Endothelial cell (in vitro differentiated cells): ENCODE measurements at regions not wholly inside any gene's neighbourhood (a gene's known extent, or its start where the extent isn't known, plus 50 kb on each side); places are given as distances from the start of the nearest gene placed in this dataset.
"Not testable (repeated sequence)": the region's sequence is repeated elsewhere in the genome, so short reads cannot be mapped to it uniquely, and the experiment has no call there.

Experiments
- DNase-seq: peaks from one replicate; pipeline ENCODE4 v3.0.0; 2021; ENCODE audit warnings: low spot score
- H3K27ac Mint-ChIP-seq: one replicate; pipeline ENCODE4 v1.8.0; 2021; ENCODE audit warnings: mixed read lengths, inconsistent platforms; ENCODE audit not compliant: unreplicated experiment
- H3K27me3 Mint-ChIP-seq: one replicate; pipeline ENCODE4 v1.8.0; 2021; ENCODE audit warnings: mild to moderate bottlenecking, moderate library complexity, mixed read lengths, inconsistent platforms; ENCODE audit not compliant: unreplicated experiment
- H3K36me3 Mint-ChIP-seq: one replicate; pipeline ENCODE4 v1.8.0; 2021; ENCODE audit warnings: mild to moderate bottlenecking, low read depth, mixed read lengths, inconsistent platforms; ENCODE audit not compliant: unreplicated experiment
- H3K4me1 Mint-ChIP-seq: one replicate; pipeline ENCODE4 v1.8.0; 2021; ENCODE audit warnings: mild to moderate bottlenecking, mixed read lengths, inconsistent platforms; ENCODE audit not compliant: unreplicated experiment
- H3K4me3 Mint-ChIP-seq: one replicate; pipeline ENCODE4 v1.8.0; 2021; ENCODE audit warnings: mild to moderate bottlenecking, mixed read lengths, inconsistent platforms; ENCODE audit not compliant: unreplicated experiment
- H3K9me3 Mint-ChIP-seq: one replicate; pipeline ENCODE4 v1.8.0; 2021; ENCODE audit warnings: mixed read lengths, inconsistent platforms; ENCODE audit not compliant: unreplicated experiment
- TF ChIP-seq, protein P1 (sequence below): fragments of 200-600 bp; sonication (generic); IDR thresholded peaks from one replicate; pipeline ENCODE4 v1.5.0; 2021; ENCODE audit warnings: antibody characterized with exemption; ENCODE audit not compliant: unreplicated experiment

DNA sequence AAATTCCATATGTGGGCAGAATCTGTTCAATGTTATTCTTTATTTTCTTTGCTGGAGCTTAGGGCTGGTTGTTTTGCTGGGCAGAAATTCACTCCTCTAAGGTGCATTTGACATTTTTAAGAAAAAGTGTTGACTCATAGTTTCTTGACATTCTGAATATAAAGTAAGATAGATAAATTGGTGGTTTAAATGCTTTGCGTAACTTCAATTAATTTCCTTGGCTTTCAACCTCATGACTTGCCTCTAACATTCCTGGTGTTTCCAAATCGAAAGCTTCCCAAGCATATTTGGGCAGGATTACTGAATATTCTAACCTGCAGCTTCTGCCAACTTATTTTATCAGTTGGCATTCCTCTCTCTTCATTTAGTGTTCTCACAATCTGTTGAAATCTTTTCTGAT is 718.7 kb upstream of the ADGRB3 start:
- H3K4me3 Mint-ChIP-seq: no peak overlapping the region
- peaks cover 1% of the 10 kb centered on the region for H3K27me3 Mint-ChIP-seq
- no peaks in the 10 kb centered on the region for H3K9me3 Mint-ChIP-seq
- TF ChIP-seq, protein P1, sequence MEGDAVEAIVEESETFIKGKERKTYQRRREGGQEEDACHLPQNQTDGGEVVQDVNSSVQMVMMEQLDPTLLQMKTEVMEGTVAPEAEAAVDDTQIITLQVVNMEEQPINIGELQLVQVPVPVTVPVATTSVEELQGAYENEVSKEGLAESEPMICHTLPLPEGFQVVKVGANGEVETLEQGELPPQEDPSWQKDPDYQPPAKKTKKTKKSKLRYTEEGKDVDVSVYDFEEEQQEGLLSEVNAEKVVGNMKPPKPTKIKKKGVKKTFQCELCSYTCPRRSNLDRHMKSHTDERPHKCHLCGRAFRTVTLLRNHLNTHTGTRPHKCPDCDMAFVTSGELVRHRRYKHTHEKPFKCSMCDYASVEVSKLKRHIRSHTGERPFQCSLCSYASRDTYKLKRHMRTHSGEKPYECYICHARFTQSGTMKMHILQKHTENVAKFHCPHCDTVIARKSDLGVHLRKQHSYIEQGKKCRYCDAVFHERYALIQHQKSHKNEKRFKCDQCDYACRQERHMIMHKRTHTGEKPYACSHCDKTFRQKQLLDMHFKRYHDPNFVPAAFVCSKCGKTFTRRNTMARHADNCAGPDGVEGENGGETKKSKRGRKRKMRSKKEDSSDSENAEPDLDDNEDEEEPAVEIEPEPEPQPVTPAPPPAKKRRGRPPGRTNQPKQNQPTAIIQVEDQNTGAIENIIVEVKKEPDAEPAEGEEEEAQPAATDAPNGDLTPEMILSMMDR: no peak
- no peaks in the 10 kb centered on the region for H3K4me1 Mint-ChIP-seq
- H3K36me3 Mint-ChIP-seq: no peaks in the 10 kb centered on the region
- no peak for DNase-seq
- H3K27ac Mint-ChIP-seq: no peak overlapping the region

GRCh38 chr6:67914419-67914818 is 720.7 kb upstream of the ADGRB3 start:
- H3K27ac Mint-ChIP-seq: no peak overlapping the region
- no peaks in the 10 kb centered on the region for H3K9me3 Mint-ChIP-seq
- TF ChIP-seq, protein P1: no peak
- no peaks in the 10 kb centered on the region for H3K36me3 Mint-ChIP-seq
- H3K4me3 Mint-ChIP-seq: no peak overlapping the region
- H3K27me3 Mint-ChIP-seq: peaks cover 1% of the 10 kb centered on the region
- DNase-seq: no peak
- no peaks in the 10 kb centered on the region for H3K4me1 Mint-ChIP-seq

DNA sequence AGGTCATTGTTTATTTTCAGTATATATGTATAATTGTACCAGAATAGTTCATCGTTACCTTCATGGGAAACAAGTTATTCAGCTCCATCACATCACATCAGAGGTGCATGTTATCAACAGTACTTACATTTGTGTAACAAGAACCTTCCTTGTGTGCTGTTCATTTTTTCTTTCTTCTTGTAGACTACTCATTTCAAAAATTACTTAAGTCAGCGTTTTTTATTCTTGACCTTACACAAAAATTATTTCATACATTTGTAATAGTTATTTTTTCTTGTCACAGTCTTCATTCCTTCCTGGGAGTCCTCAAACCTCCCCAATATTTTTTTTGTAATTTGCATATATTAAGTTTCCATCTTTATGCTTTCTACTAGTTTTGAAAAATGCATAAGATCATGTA is 725.7 kb upstream of the ADGRB3 start:
- no peak overlapping the region for H3K27ac Mint-ChIP-seq
- no peaks in the 10 kb centered on the region for H3K27me3 Mint-ChIP-seq
- H3K4me1 Mint-ChIP-seq: no peaks in the 10 kb centered on the region
- no peak overlapping the region for H3K4me3 Mint-ChIP-seq
- TF ChIP-seq, protein P1: no peak
- no peaks in the 10 kb centered on the region for H3K36me3 Mint-ChIP-seq
- no peak for DNase-seq
- no peaks in the 10 kb centered on the region for H3K9me3 Mint-ChIP-seq

DNA sequence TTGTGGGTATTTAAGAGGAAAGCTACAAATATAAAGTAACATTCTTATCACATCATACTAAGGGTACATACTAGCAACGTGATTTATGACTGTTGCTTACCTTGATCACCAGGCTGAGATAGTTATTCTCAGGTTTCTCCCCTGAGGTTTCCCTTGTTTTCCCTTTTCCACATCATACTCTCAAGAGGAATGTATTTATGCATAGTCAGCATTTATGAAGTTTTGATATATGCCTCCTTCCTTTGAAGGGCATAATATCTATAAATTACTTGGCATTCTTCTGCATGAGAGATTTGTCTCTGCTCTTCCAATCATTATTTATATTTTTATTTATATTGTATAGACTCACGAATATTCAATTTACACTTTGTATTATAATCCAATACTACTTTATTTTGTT is 726.7 kb upstream of the ADGRB3 start:
- Mint-ChIP-seq H3K36me3 (no peaks in the 10 kb centered on the region), H3K4me3 (no peak overlapping the region), H3K4me1 (no peaks in the 10 kb centered on the region), H3K9me3 (peaks cover 4% of the 10 kb centered on the region), H3K27me3 (no peaks in the 10 kb centered on the region), H3K27ac (no peak overlapping the region)
- TF ChIP-seq, protein P1: no peak
- no peak for DNase-seq

DNA sequence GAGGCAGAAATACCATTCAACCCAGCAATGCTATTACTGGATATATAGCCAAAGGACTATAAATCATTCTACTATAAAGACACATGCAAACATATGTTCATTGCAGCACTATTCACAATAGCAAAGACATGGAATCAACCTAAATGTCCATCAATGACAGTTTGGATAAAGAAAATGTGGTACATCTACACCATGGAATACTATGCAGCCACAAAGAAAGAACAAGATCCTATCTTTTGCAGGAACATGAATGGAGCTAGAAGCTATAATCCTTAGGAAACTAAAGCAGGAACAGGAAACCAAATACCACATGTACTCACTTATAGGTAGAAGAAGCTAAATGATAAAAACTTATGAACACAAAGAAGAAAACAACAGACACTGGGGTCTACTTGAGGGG is 730.3 kb upstream of the ADGRB3 start:
- not testable (repeated sequence) for H3K9me3 Mint-ChIP-seq, H3K27me3 Mint-ChIP-seq, H3K27ac Mint-ChIP-seq, H3K36me3 Mint-ChIP-seq, DNase-seq, H3K4me3 Mint-ChIP-seq, H3K4me1 Mint-ChIP-seq

DNA sequence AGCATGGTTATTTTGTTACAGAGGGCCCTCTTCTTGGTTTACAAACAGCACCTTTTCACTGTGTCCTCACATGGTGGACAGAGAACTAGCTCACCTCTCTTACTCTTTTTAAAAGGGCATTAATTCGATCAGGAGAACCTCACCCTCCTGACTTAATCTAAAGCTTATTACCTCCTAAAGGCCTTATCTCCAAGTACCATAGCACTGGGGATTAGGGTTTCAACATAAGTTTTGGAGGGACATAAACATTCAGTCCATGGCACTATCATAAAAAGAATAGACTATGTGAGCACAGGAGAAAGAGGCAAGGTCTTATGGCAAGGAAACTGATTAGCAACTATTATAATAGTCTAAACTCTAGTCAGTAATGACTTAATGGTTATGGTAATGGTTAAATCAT is 736.2 kb upstream of the ADGRB3 start:
- H3K36me3 Mint-ChIP-seq: no peaks in the 10 kb centered on the region
- no peak overlapping the region for H3K4me3 Mint-ChIP-seq
- peaks cover 5% of the 10 kb centered on the region for H3K4me1 Mint-ChIP-seq
- H3K27ac Mint-ChIP-seq: no peak overlapping the region
- peaks cover 1% of the 10 kb centered on the region for H3K9me3 Mint-ChIP-seq
- TF ChIP-seq, protein P1: no peak
- DNase-seq: no peak
- peaks cover 5% of the 10 kb centered on the region for H3K27me3 Mint-ChIP-seq
